ENCODE measurements at regions not wholly inside any gene's neighbourhood (a gene's known extent, or its start where the extent isn't known, plus 50 kb on each side); places are given as distances from the start of the nearest gene placed in this dataset.

- Mint-ChIP-seq H3K36me3 (no peaks in the 10 kb centered on the region), H3K9me3 (peaks cover 0 to 10% (median 0%) of the 10 kb centered on the region in 3 donors), H3K4me1 (no peaks in the 10 kb centered on the region), H3K27ac (no peak overlapping the region), H3K4me3 (no peak overlapping the region), H3K27me3 (no peaks in the 10 kb centered on the region)
Observed at GRCh38 chr18:67854340-67854739, 337.8 kb upstream of the DSEL start.

- H3K4me1 Mint-ChIP-seq = no peaks in the 10 kb centered on the region
- no peak overlapping the region for H3K4me3 Mint-ChIP-seq
- no peaks in the 10 kb centered on the region for H3K27me3 Mint-ChIP-seq
- peaks cover 0 to 5% (median 0%) of the 10 kb centered on the region in 3 donors for H3K9me3 Mint-ChIP-seq
- no peaks in the 10 kb centered on the region for H3K36me3 Mint-ChIP-seq
- H3K27ac Mint-ChIP-seq = no peak overlapping the region
Observed at GRCh38 chr18:67846422-67847098, 330.0 kb upstream of the DSEL start.

GRCh38 chr18:67845035-67845434, 328.5 kb upstream of the DSEL start:
- no peak overlapping the region for H3K27ac Mint-ChIP-seq
- H3K4me1 Mint-ChIP-seq = no peaks in the 10 kb centered on the region
- no peak overlapping the region for H3K4me3 Mint-ChIP-seq
- H3K36me3 Mint-ChIP-seq = no peaks in the 10 kb centered on the region
- H3K9me3 Mint-ChIP-seq = peaks cover 0 to 5% (median 0%) of the 10 kb centered on the region in 3 donors
- no peaks in the 10 kb centered on the region for H3K27me3 Mint-ChIP-seq

- H3K27me3 Mint-ChIP-seq = no peaks in the 10 kb centered on the region
- no peak overlapping the region for H3K4me3 Mint-ChIP-seq
- no peaks in the 10 kb centered on the region for H3K9me3 Mint-ChIP-seq
Observed at GRCh38 chr18:67840379-67840778, 323.9 kb upstream of the DSEL start.

GRCh38 chr18:67818432-67818831, 301.9 kb upstream of the DSEL start:
- H3K36me3 Mint-ChIP-seq = no peaks in the 10 kb centered on the region
- no peak overlapping the region for H3K4me3 Mint-ChIP-seq
- H3K27me3 Mint-ChIP-seq = peaks cover 1% of the 10 kb centered on the region
- H3K4me1 Mint-ChIP-seq = no peaks in the 10 kb centered on the region
- peaks cover 2 to 4% (median 4%) of the 10 kb centered on the region in 3 donors for H3K9me3 Mint-ChIP-seq
- H3K27ac Mint-ChIP-seq = no peak overlapping the region

More at GRCh38 chr18:67840379-67840778, 323.9 kb upstream of the DSEL start:
- Mint-ChIP-seq H3K36me3 (no peaks in the 10 kb centered on the region), H3K4me1 (no peaks in the 10 kb centered on the region), H3K27ac (no peak overlapping the region)

- Mint-ChIP-seq H3K36me3 (no peaks in the 10 kb centered on the region), H3K9me3 (peaks cover 2 to 5% (median 4%) of the 10 kb centered on the region in 3 donors), H3K4me1 (no peaks in the 10 kb centered on the region), H3K4me3 (no peak overlapping the region), H3K27me3 (peaks cover 1% of the 10 kb centered on the region), H3K27ac (no peak overlapping the region)
Observed at GRCh38 chr18:67815280-67815679, 298.8 kb upstream of the DSEL start.

- Mint-ChIP-seq H3K4me3 (no peak overlapping the region), H3K4me1 (no peaks in the 10 kb centered on the region), H3K9me3 (peaks cover 2 to 5% (median 4%) of the 10 kb centered on the region in 3 donors), H3K27me3 (no peaks in the 10 kb centered on the region), H3K27ac (no peak overlapping the region), H3K36me3 (no peaks in the 10 kb centered on the region)
Observed at GRCh38 chr18:67813380-67814028, 297.0 kb upstream of the DSEL start.

- H3K4me3 Mint-ChIP-seq = no peak overlapping the region
- no peak overlapping the region for H3K27ac Mint-ChIP-seq
- H3K27me3 Mint-ChIP-seq = no peaks in the 10 kb centered on the region
- H3K4me1 Mint-ChIP-seq = no peaks in the 10 kb centered on the region
- H3K9me3 Mint-ChIP-seq = peaks cover 0 to 25% (median 10%) of the 10 kb centered on the region in 3 donors
- H3K36me3 Mint-ChIP-seq = no peaks in the 10 kb centered on the region
Observed at GRCh38 chr18:67805261-67805660, 288.7 kb upstream of the DSEL start.

- no peak overlapping the region for H3K4me3 Mint-ChIP-seq
- no peaks in the 10 kb centered on the region for H3K27me3 Mint-ChIP-seq
- H3K36me3 Mint-ChIP-seq = no peaks in the 10 kb centered on the region
- peaks cover 0 to 6% (median 5%) of the 10 kb centered on the region in 3 donors for H3K9me3 Mint-ChIP-seq
- H3K27ac Mint-ChIP-seq = no peak overlapping the region
- H3K4me1 Mint-ChIP-seq = no peaks in the 10 kb centered on the region
Observed at GRCh38 chr18:67794521-67794920, 278.0 kb upstream of the DSEL start.

- no peaks in the 10 kb centered on the region for H3K27me3 Mint-ChIP-seq
- no peak overlapping the region for H3K27ac Mint-ChIP-seq
- H3K4me1 Mint-ChIP-seq = no peaks in the 10 kb centered on the region
- peaks cover 4 to 10% (median 5%) of the 10 kb centered on the region in 3 donors for H3K9me3 Mint-ChIP-seq
- H3K36me3 Mint-ChIP-seq = no peaks in the 10 kb centered on the region
- H3K4me3 Mint-ChIP-seq = no peak overlapping the region
Observed at GRCh38 chr18:67790527-67790926, 274.0 kb upstream of the DSEL start.

- no peak overlapping the region for H3K4me3 Mint-ChIP-seq
- no peak overlapping the region for H3K27ac Mint-ChIP-seq
- H3K9me3 Mint-ChIP-seq = peaks cover 4 to 9% (median 5%) of the 10 kb centered on the region in 3 donors
- H3K27me3 Mint-ChIP-seq = no peaks in the 10 kb centered on the region
- no peaks in the 10 kb centered on the region for H3K36me3 Mint-ChIP-seq
- no peaks in the 10 kb centered on the region for H3K4me1 Mint-ChIP-seq
Observed at GRCh38 chr18:67789165-67789545, 272.6 kb upstream of the DSEL start.

- Mint-ChIP-seq H3K4me3 (no peak overlapping the region), H3K27ac (no peak overlapping the region), H3K27me3 (no peaks in the 10 kb centered on the region), H3K4me1 (no peaks in the 10 kb centered on the region), H3K9me3 (peaks cover 4 to 9% (median 5%) of the 10 kb centered on the region in 3 donors), H3K36me3 (peaks cover 2% of the 10 kb centered on the region)
Observed at GRCh38 chr18:67788310-67789164, 272.0 kb upstream of the DSEL start.

- no peak overlapping the region for H3K27ac Mint-ChIP-seq
- peaks cover 2% of the 10 kb centered on the region for H3K36me3 Mint-ChIP-seq
- no peaks in the 10 kb centered on the region for H3K4me1 Mint-ChIP-seq
- H3K4me3 Mint-ChIP-seq = no peak overlapping the region
- H3K27me3 Mint-ChIP-seq = no peaks in the 10 kb centered on the region
- H3K9me3 Mint-ChIP-seq = peaks cover 0 to 5% (median 4%) of the 10 kb centered on the region in 3 donors
Observed at GRCh38 chr18:67783196-67783946, 266.9 kb upstream of the DSEL start.

GRCh38 chr18:67778016-67778415, 261.5 kb upstream of the DSEL start:
- H3K27ac Mint-ChIP-seq = no peak overlapping the region
- H3K36me3 Mint-ChIP-seq = no peaks in the 10 kb centered on the region
- no peaks in the 10 kb centered on the region for H3K9me3 Mint-ChIP-seq
- H3K4me3 Mint-ChIP-seq = no peak overlapping the region
- H3K4me1 Mint-ChIP-seq = no peaks in the 10 kb centered on the region
- no peaks in the 10 kb centered on the region for H3K27me3 Mint-ChIP-seq

GRCh38 chr18:67776929-67777328, 260.4 kb upstream of the DSEL start:
- H3K36me3 Mint-ChIP-seq = no peaks in the 10 kb centered on the region
- H3K27me3 Mint-ChIP-seq = no peaks in the 10 kb centered on the region
- no peaks in the 10 kb centered on the region for H3K4me1 Mint-ChIP-seq
- no peak overlapping the region for H3K4me3 Mint-ChIP-seq
- H3K27ac Mint-ChIP-seq = no peak overlapping the region
- H3K9me3 Mint-ChIP-seq = no peaks in the 10 kb centered on the region
